Neural progenitor cell (in vitro differentiated cells): ENCODE measurements at regions not wholly inside any gene's neighbourhood (a gene's known extent, or its start where the extent isn't known, plus 50 kb on each side); places are given as distances from the start of the nearest gene placed in this dataset.

ENCODE experiments used
- EZH2 ChIP-seq: fragments of 200-600 bp; sonication (generic); IDR thresholded peaks from 2 replicates; pipeline ENCODE4 v1.6.1; 2017; ENCODE audit warnings: antibody characterized with exemption, mild to moderate bottlenecking, moderate library complexity
- EZH2phosphoT487 ChIP-seq: fragments of 200-600 bp; sonication (generic); IDR thresholded peaks from 2 replicates; pipeline ENCODE4 v1.6.1; 2017; ENCODE audit warnings: antibody characterized with exemption
- TF ChIP-seq, protein P1 (sequence below): fragments of 200-600 bp; sonication (generic); IDR thresholded peaks from 2 replicates; pipeline ENCODE4 v1.5.1; 2017; ENCODE audit warnings: antibody characterized with exemption, mild to moderate bottlenecking

DNA sequence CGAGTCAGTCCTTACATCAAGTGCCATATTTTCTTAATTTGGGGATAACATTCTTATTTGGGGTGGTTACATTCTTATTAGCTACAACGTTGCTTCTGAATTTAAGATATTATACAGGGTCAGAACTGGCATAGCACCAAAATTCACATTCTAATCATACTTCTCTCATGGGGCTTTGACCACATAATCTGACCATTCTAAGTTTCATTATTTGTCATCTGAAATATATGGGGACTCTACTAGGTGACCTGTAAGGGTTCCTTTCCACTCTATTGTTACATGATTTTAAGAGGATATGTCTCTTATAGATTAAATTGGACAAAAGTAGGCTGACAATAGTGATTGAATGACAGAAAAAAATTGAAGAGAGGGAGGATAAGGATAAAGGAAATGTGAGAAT, 536.5 kb downstream of the KCTD12 start:
- TF ChIP-seq, protein P1, sequence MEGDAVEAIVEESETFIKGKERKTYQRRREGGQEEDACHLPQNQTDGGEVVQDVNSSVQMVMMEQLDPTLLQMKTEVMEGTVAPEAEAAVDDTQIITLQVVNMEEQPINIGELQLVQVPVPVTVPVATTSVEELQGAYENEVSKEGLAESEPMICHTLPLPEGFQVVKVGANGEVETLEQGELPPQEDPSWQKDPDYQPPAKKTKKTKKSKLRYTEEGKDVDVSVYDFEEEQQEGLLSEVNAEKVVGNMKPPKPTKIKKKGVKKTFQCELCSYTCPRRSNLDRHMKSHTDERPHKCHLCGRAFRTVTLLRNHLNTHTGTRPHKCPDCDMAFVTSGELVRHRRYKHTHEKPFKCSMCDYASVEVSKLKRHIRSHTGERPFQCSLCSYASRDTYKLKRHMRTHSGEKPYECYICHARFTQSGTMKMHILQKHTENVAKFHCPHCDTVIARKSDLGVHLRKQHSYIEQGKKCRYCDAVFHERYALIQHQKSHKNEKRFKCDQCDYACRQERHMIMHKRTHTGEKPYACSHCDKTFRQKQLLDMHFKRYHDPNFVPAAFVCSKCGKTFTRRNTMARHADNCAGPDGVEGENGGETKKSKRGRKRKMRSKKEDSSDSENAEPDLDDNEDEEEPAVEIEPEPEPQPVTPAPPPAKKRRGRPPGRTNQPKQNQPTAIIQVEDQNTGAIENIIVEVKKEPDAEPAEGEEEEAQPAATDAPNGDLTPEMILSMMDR, result no peak
- no peak for TF ChIP-seq EZH2
- TF ChIP-seq EZH2phosphoT487, result no peak
